H1 (cell line): ENCODE measurements at regions not wholly inside any gene's neighbourhood (a gene's known extent, or its start where the extent isn't known, plus 50 kb on each side); places are given as distances from the start of the nearest gene placed in this dataset.

ENCODE experiments used
- EZH2 ChIP-seq: fragments of 200-600 bp; sonication (generic); IDR thresholded peaks from 2 replicates; pipeline ENCODE4 v1.7.1; 2012; ENCODE audit warnings: low read depth, mild to moderate bottlenecking, moderate library complexity, low read length, inconsistent platforms; ENCODE audit not compliant: severe bottlenecking
- HDAC2 ChIP-seq, 2 experiments: fragments of 300-600 bp in 1 of 2; sonication (generic) in 1 of 2; IDR thresholded peaks; 2 replicates each; pipeline ENCODE4 v1.6.1; 2011 to 2012; ENCODE audit warnings: low read depth in 2 of 2, low read length in 2 of 2, mild to moderate bottlenecking in 2 of 2, moderate library complexity in 2 of 2, borderline replicate concordance in 1 of 2, inconsistent platforms in 1 of 2
- MAFK ChIP-seq: IDR thresholded peaks from 2 replicates; pipeline ENCODE4 v1.6.1; 2012; ENCODE audit warnings: low read depth, mild to moderate bottlenecking, improper control_type of control experiment, low read length
- POLR2AphosphoS5 ChIP-seq: IDR thresholded peaks from 2 replicates; pipeline ENCODE4 v1.6.1; 2011; ENCODE audit warnings: low read depth, low read length
- TF ChIP-seq, protein P1 (sequence below): IDR thresholded peaks from 2 replicates; pipeline ENCODE4 v1.6.1; 2011; ENCODE audit warnings: low read length, improper control_type of control experiment

DNA sequence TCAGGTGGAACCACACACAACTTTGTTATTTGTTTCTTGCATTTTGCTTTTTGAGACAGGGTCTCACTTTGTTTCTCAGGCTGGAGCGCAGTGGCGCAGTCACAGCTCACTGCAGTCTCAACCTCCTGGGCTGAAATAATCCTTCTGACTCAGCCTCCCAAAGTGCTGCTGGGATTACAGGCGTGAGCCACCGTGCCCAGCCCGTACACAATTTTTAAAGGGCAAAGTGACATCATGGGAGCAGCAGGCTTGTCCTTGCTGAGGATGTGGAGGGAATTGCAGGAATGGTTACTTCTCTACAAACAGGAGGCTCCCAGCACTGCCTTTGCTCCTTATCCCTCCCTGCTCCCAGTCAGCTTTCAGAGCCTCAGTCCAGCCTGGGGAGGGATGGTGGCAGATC, 355.9 kb upstream of the KLHL29 start (continued):
- TF ChIP-seq, protein P1, sequence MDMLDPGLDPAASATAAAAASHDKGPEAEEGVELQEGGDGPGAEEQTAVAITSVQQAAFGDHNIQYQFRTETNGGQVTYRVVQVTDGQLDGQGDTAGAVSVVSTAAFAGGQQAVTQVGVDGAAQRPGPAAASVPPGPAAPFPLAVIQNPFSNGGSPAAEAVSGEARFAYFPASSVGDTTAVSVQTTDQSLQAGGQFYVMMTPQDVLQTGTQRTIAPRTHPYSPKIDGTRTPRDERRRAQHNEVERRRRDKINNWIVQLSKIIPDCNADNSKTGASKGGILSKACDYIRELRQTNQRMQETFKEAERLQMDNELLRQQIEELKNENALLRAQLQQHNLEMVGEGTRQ: no peak
- no peak for TF ChIP-seq MAFK
- TF ChIP-seq EZH2: no peak
- TF ChIP-seq HDAC2 (IDR thresholded peaks at IDR 0.05; ENCODE audit: borderline replicate concordance in 1 of 2, low read depth in 2 of 2, low read length in 2 of 2): no peak
- no peak for TF ChIP-seq POLR2AphosphoS5
